ENCODE measurements at regions not wholly inside any gene's neighbourhood (a gene's known extent, or its start where the extent isn't known, plus 50 kb on each side); places are given as distances from the start of the nearest gene placed in this dataset.

DNA sequence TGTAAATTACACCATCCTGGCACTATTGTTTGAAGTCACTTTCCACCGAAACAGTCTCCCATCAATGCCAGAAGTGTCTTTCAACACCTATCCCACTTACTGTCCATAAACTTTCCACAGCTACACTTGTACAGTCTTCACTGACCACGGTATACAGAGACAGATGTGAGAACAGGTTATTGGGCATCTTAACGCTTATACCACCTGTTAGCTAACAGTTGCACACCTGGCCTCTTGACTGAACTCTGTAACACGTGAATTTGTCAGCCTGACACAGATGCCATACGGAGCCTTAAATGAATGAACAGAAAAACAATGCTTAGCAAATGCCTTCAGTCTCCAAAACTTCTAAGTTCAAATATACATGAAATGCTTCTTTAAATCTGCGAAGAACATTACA, 440.5 kb downstream of the SHQ1 start:
- DNase-seq (ENCODE audit: low read depth) = no peak
- TF ChIP-seq, protein P1, sequence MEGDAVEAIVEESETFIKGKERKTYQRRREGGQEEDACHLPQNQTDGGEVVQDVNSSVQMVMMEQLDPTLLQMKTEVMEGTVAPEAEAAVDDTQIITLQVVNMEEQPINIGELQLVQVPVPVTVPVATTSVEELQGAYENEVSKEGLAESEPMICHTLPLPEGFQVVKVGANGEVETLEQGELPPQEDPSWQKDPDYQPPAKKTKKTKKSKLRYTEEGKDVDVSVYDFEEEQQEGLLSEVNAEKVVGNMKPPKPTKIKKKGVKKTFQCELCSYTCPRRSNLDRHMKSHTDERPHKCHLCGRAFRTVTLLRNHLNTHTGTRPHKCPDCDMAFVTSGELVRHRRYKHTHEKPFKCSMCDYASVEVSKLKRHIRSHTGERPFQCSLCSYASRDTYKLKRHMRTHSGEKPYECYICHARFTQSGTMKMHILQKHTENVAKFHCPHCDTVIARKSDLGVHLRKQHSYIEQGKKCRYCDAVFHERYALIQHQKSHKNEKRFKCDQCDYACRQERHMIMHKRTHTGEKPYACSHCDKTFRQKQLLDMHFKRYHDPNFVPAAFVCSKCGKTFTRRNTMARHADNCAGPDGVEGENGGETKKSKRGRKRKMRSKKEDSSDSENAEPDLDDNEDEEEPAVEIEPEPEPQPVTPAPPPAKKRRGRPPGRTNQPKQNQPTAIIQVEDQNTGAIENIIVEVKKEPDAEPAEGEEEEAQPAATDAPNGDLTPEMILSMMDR (conservative IDR thresholded peaks at IDR 0.05; ENCODE audit: low read depth, low read length) = no peak
- no peak overlapping the region for H3K4me3 ChIP-seq (ENCODE audit: low read depth, low read length)

DNA sequence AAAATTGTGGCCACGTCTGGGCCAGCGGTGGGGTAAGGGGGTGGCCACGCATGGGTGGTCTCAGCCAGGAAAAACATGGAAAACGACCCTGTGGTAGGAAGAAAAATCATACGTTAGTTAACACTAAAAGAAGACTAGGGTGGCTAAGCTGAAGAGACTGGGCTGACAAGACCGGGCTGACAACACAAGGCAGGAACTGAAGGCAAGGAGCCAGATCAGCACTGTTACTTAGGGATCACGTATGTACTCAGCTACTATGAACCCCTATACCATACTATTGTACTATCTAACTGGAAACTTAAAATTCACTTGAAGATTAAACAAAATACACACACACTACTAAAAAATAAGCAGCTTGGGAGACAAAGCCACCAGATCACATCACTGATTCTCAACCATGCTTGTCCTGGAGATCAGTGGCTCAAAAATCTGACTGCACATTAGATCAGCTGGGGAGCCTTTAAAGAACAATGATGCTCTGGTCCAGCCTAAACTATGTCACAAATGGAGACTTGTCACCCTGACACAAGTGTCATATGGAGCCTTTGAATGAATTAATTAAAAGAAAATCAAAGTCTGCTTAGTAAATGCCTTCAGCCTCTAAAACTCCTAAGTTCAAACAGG, 442.2 kb downstream of the SHQ1 start:
- H3K4me3 ChIP-seq (ENCODE audit: low read depth, low read length) = no peak overlapping the region
- no peak for DNase-seq (ENCODE audit: low read depth)
- TF ChIP-seq, protein P1 (conservative IDR thresholded peaks at IDR 0.05; ENCODE audit: low read depth, low read length) = no peak

DNA sequence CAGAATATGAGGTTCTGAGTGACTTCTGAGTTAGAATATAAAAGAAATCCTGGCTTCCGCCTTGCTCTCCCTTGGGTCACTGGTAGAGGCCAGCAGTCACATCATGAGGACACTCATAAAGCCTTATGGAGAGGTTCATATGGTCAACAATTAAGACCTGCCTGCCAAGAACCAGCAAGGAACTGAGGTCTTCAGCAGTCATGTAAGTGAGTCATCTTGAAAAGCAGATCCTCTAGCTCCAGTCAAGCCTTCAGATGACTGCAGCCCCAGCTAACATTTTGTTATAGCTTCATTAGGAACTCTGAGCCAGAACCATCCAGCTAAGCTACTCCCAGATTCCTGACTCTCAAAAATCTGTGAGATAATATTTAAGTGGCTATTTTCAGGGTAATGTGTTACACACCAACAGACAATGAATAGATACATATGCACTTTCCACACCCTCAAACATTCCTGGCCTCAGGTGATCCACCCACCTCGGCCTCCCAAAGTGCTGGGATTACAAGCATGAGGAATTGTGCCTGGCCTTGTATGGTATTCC, 447.2 kb downstream of the SHQ1 start:
- no peak overlapping the region for H3K4me3 ChIP-seq (ENCODE audit: low read depth, low read length)
- DNase-seq (ENCODE audit: low read depth) = no peak
- TF ChIP-seq, protein P1 (conservative IDR thresholded peaks at IDR 0.05; ENCODE audit: low read depth, low read length) = no peak

DNA sequence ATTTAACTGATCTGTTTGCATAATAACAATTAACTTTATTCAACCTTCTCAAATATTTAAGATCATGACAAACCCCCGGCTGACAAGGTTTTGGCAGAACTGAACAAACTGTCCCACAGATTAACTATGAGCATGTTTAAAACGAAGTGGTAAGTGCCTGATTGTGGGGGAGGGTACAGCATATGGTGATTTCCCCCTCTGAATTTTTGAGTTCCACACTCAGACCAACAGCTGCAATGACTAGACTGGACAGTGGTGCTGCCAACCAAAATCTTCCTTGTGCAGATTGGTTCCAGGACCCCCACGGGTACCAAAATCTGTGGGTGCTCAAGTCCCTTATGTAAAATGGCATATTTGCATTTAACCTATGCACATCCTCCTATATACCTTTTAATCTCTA, 449.5 kb downstream of the SHQ1 start:
- no peak for DNase-seq (ENCODE audit: low read depth)
- no peak overlapping the region for H3K4me3 ChIP-seq (ENCODE audit: low read depth, low read length)
- TF ChIP-seq, protein P1 (conservative IDR thresholded peaks at IDR 0.05; ENCODE audit: low read depth, low read length) = no peak

DNA sequence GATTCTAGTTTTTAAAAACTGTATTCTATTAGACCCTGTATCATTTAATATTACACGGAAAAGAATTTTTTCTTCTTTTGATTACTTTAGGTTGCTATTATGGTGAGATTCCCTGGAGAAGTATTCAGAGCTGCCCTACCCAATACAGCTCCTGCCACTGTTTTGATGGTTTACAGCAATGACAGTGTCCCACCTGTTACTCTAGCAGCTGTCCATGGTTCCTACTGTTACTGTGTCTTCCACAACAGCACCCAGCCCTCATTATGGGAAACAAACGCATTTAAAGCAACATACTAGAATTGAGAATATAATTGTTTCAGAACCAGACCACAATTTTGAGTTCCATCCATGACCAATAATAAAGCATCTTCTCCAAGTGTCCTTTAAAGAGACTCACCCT, 450.7 kb downstream of the SHQ1 start:
- TF ChIP-seq, protein P1 (conservative IDR thresholded peaks at IDR 0.05; ENCODE audit: low read depth, low read length) = no peak
- DNase-seq (ENCODE audit: low read depth) = no peak
- no peak overlapping the region for H3K4me3 ChIP-seq (ENCODE audit: low read depth, low read length)

DNA sequence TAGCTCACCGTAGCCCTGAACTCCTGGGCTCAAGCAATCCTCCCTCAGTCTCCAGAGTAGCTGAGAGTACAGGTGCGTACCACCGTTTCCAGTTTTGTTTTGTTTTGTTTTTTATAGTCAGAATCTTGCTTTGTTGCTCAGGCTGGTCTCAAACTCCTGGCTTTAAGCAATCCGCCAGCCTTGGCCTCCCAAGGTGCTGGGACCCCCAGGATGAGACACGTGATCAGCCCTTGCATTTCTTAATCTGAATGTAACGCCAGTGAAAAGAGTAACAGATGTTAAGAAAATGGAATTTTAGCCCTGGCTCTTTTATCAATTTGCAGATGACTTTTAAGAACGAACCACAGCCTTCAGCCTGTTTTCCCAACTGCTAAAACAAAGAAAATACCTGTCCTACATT, 451.3 kb downstream of the SHQ1 start:
- no peak overlapping the region for H3K4me3 ChIP-seq (ENCODE audit: low read depth, low read length)
- no peak for DNase-seq (ENCODE audit: low read depth)
- TF ChIP-seq, protein P1 (conservative IDR thresholded peaks at IDR 0.05; ENCODE audit: low read depth, low read length) = no peak

DNA sequence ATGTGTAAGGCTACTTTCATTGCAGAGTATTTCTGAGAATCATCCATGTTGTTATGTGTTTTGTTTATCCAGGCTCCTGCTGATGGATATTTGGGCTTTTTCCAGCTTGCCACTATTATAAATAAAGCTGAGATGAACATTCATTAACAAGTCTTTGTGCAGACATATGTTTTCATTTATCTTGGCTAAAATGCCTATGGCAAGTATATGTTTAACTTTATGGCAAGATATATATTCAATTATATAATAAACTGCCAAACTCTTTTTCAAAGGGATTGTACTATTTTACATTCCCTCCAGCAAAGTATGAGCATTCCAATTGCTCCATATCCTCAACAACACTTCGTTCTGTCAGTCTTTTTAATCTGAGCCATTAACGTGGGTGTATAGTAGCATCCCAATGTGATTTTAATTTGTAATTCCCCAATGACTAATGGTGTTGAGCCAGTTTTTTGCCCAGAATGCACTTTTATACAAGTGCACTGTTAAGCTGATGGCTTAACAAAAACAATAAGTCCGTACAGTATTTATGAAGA, 452.4 kb downstream of the SHQ1 start:
- DNase-seq (ENCODE audit: low read depth) = no peak
- H3K4me3 ChIP-seq (ENCODE audit: low read depth, low read length) = no peak overlapping the region
- TF ChIP-seq, protein P1 (conservative IDR thresholded peaks at IDR 0.05; ENCODE audit: low read depth, low read length) = no peak
